WI38 (cell line): ENCODE measurements at regions not wholly inside any gene's neighbourhood (a gene's known extent, or its start where the extent isn't known, plus 50 kb on each side); places are given as distances from the start of the nearest gene placed in this dataset.
"Not testable (repeated sequence)": the region's sequence is repeated elsewhere in the genome, so short reads cannot be mapped to it uniquely, and the experiment has no call there.

Experiments
- H3K4me3 ChIP-seq: 2 replicates; pipeline ENCODE4 v1.5.1; 2011; ENCODE audit warnings: low read depth, mild to moderate bottlenecking, control low read depth, low read length
- TF ChIP-seq, protein P1 (sequence below): IDR thresholded peaks from 2 replicates; pipeline ENCODE4 v1.5.1; 2012; ENCODE audit warnings: low read depth, mild to moderate bottlenecking, control low read depth, low read length

DNA sequence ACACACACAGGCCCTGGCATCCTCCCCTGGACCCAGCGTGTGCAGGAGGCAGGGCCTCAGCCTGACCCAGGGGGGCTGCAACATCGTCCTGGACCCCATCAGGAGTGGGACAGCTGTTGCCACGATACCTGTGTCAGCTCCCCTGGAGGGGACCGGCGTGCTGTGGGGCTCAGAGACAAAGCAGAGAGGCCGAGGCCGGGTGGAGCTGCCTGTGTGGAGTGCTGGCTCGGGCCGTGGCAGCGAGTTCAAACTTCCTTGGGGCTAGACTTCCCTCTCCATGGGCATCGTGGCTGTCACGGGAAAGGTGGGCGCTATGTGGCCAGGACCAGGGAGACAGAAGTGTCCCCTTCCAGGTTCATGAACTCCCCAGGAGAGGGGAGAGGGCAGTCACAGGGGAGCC lies 155.0 kb upstream of the SFSWAP start:
- TF ChIP-seq, protein P1, sequence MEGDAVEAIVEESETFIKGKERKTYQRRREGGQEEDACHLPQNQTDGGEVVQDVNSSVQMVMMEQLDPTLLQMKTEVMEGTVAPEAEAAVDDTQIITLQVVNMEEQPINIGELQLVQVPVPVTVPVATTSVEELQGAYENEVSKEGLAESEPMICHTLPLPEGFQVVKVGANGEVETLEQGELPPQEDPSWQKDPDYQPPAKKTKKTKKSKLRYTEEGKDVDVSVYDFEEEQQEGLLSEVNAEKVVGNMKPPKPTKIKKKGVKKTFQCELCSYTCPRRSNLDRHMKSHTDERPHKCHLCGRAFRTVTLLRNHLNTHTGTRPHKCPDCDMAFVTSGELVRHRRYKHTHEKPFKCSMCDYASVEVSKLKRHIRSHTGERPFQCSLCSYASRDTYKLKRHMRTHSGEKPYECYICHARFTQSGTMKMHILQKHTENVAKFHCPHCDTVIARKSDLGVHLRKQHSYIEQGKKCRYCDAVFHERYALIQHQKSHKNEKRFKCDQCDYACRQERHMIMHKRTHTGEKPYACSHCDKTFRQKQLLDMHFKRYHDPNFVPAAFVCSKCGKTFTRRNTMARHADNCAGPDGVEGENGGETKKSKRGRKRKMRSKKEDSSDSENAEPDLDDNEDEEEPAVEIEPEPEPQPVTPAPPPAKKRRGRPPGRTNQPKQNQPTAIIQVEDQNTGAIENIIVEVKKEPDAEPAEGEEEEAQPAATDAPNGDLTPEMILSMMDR: no peak
- no peak overlapping the region for H3K4me3 ChIP-seq

GRCh38 chr12:131557078-131557709 lies 153.7 kb upstream of the SFSWAP start:
- TF ChIP-seq, protein P1: no peak
- no peak overlapping the region for H3K4me3 ChIP-seq

DNA sequence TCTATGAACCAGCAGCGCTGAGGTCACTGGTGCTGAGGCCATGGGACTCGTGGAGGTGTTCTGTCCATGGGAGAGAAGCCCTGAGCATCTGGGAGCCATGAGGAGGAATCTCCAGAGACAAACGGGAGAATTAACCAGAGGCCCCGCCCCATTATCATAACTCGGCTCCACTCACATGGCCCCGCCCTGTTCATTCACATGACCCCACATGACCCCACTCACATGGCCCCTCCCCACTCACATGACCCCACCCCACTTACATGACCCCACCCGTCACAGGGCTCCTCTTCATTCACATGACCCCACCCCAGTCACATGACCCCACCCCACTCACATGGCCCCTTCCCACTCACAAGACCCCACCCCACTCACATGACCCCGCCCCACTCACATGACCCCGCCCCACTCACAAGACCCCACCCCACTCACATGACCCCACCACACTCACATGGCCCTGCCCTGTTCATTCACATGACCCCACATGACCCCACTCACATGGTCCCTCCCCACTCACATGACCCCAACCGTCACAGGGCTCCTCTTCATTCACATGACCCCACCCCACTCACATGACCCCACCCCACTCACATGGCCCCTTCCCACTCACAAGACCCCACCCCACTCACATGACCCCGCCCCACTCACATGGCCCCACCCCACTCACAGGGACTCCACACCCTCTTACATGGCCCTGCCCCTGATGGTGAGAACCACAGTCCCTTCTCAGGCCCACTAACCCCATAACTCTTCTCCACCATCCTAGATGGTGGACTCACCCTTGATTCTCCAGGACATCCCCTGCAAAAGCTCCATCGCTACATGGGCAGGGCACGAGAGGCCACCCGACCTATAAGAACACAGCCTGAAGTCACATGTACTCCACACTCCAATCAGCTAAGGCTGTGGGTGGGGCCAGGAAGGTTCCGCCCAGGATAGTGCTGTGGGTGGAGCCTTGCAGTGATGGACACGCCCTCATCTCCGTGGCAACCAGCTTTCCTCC lies 151.1 kb upstream of the SFSWAP start:
- H3K4me3 ChIP-seq: no peak overlapping the region
- TF ChIP-seq, protein P1: no peak

GRCh38 chr12:131561051-131561450 lies 149.8 kb upstream of the SFSWAP start:
- H3K4me3 ChIP-seq: no peak overlapping the region
- TF ChIP-seq, protein P1: no peak

GRCh38 chr12:131561891-131562684 lies 148.8 kb upstream of the SFSWAP start:
- H3K4me3 ChIP-seq: no peak overlapping the region
- TF ChIP-seq, protein P1: no peak

DNA sequence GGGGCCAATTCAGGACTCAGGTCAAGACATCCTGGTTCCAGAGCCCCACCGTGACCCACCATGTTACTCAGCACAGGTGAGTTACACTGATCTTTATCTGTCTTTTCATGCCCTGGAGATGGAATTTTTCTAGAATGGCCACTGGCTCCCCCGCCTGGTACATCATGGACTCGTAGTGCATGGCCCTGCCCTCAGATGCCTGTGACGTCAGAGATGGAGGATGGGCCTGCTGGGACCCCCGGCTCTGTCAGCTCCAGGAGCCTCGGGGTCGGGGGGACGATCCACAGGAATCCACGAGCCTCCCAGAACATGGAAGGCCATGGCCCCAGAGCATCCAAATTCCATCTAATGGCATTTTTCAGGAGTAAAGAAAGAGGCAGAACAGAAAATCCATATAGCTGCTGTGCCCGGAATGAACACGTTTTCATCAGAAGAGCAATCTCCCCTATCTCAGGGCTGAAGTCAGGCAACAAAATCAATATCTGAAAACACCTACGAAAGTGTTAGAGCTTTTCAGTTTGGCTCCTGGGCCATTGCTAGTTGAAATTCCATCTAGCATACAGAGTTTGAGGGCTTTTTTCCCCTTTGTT lies 146.7 kb upstream of the SFSWAP start:
- H3K4me3 ChIP-seq: not testable (repeated sequence)

- TF ChIP-seq, protein P1: no peak
- no peak overlapping the region for H3K4me3 ChIP-seq
Observed at GRCh38 chr12:131564845-131565244, 146.0 kb upstream of the SFSWAP start.
